Stimulated activated CD8-positive, alpha-beta memory T cell treated with anti-CD3 and anti-CD28 coated beads, Interleukin-7, amount 100 ng/mL, for 24 hours (primary cell): ENCODE measurements at regions not wholly inside any gene's neighbourhood (a gene's known extent, or its start where the extent isn't known, plus 50 kb on each side); places are given as distances from the start of the nearest gene placed in this dataset.
A peak's percentile ranks its signal among the peaks of the same experiment; 100 is the strongest.
"Not testable (repeated sequence)": the region's sequence is repeated elsewhere in the genome, so short reads cannot be mapped to it uniquely, and the experiment has no call there.

Source experiments
- DNase-seq: peaks from one replicate; pipeline ENCODE4 v3.0.0-alpha.2; 2020; ENCODE audit warnings: low read depth

DNA sequence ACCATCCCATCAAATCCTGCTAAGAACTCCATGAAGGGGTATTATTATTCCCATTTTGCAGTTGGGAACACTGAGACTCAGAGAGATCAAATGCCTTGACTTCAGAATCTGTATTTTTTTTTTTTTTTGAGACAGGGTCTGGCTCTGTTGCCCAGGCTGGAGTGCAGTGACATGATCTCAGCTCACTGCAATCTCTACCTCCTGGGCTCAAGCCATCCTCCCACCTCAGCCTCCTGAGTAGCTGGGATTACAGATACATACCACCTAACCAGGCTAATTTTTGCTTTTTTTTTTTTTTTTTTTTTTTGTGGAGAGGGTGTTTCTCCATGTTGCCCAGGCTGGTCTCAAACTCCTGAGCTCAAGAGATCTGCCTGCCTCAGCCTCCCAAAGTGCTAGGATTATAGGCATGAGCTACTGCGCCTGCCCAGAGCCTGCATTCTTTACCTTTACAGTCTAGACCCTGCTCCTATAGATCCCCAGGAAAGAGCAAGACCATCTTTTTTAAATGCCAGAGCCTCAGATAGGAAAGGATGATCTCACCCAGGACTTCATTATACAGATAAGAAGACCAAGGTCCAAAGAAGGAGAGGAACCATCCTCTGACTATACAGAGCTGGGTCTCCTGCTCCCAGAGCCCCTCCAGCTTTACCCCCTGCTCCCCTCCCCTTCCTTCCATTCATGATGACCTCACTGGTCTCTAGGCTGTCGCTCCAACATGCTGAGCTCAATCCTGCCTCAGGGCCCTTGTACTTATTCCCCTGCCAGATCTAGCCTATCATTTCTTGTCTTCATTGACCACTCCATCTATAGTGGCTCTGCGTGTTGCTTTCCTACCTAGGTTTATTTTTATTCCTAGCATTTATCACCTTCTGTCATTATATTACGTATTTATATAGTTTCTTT, 138.6 kb downstream of the CEBPB start:
- no peak for DNase-seq

DNA sequence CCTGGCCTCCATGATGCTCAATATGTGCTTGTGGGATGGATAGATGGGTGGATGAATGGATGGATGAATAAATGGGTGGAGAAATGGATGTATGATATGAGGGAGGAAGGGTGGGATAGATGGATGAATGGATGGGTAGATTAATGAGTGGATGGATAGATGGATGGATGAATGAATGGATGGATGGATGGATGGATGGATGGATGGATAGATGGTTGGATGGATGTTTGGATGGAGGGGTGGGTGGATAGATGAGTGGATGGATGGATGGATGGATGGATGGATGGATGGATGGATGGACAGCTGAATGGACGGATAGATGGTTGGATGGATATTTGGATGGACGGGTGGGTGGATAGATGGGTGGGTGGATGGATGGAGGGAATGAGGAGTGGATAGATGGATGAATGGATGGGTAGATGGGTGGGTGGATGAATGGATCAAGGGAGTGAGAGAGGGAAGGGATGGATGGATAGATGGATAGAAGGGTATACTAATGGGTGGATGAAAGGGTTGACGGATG, 139.4 kb downstream of the CEBPB start:
- DNase-seq = no peak

DNA sequence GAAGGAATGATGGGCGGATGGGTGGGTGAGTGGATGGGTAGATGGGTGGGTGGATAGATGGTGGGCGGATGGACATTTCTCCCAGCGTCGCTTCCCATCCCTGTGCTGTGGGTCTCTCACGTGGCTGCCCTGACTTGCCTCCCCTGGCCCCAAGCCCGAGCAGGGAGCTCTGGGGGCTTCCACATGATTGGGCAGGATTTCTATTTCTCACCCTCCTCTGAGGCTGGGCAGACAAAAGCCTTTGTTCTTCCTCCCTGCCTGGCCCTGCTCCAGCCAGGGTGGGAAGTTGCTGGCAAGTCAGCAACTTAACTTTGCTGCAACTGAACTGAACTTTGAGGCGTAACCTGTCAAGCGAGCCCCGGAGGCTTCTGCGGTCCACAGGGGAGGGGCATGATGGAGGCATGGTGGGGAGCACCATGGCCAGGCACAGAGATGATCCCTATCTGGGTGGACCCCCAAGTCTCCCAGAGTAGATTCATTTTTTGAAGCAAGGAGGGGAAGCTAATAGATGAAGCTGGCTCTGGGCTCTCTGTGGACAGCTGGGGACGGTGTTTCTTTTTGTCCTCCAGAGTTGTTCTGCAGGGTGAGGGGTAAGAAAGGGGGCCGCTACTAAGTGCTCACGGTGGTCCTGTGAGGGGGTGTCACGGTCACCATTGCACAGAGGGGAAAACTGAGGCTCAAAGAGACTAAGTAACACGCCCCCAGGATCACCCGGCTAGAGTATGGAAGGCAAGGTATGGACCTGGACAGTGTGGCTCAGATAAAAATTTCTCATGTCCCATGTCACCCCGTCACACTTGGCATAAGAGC, 140.1 kb downstream of the CEBPB start:
- no peak for DNase-seq

DNA sequence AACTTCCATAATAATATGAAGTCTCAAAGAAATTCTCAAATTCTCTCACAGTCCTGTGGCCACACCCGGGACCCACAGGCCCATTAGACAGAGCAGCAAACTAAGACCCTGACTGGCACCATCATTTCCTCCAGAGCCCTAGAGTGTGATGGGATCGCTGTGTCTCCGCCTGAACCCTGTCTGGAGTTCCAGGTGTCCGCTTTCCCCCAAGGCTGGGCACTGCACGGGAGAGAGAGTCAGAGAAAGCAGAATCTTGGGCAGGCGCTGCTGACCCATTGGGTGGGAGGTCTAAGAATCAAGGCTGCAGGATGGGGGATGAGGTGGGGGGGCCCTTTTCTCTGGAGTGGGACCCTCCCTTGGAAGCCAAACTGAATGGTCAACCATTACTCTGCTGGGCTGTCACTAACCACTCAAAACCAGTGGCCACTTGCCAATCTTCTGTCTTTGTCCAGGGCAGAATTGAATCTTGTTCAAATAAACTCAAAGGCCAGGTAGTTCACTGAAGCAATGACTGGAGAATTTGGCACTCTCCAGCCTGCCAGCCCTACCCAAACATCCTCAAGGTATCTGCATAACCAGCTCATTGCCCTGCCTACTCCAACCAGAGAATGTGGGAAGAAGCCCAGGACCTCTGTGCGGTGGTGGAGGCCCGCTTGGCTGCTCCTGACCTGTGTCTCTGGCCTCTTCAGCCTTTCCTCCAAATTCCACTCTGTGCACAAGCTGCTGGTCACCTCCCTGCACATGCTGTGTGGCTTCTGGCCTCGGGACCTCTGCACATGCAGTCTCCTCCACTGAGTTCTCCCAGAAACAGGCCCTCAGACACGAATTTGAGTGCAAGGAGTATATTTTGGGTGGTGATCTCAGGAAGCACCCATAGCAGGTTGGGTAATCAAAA, 141.1 kb downstream of the CEBPB start:
- no peak for DNase-seq

DNA sequence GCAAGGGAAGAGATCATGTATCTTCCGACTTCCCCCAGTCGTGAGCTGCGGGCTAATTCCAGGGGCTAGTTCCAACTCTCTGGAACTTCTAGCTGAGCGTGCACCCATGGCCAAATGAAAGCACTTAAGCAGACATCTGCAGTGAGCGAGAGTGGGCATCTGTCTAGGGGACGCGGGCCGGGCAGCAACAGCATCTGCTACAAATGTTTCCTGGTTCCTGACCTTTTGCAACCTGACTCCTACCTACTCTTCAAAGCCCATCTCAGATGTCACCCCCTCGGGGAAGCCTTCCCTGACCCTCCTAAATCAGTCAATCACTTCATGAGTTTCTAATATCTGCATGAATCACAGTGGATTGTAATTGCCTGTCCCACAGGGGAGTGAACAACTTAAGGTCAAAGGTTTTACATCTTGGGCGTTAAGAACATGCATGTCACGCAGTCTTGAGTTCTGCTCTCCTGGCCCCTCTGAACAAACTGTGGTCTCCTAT, 141.9 kb downstream of the CEBPB start:
- no peak for DNase-seq

DNA sequence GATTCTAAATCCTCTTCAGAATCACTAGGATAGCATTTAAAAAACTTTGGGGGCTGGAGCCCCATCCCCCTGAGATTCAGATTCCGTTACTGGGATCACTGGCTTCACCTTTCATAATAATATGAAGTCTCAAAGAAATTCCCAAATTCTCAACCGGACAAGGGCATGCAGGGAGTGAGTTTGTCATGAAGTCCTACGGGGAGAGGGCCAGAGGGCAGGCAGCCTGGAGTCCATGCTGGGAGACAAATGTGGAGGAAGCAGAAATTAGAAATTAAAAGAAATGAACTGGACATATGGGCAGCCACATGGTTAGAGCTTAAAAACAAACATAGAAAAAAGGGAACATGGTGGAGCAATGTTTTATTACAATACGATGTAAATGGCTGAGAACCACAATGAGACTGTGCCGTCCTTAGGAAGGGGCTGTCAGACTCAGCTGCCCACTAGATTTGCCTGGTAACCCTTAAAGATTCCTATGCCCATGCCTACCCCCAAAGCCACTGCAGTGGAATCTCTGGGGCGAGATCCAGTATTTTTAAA, 142.6 kb downstream of the CEBPB start:
- DNase-seq = no peak

DNA sequence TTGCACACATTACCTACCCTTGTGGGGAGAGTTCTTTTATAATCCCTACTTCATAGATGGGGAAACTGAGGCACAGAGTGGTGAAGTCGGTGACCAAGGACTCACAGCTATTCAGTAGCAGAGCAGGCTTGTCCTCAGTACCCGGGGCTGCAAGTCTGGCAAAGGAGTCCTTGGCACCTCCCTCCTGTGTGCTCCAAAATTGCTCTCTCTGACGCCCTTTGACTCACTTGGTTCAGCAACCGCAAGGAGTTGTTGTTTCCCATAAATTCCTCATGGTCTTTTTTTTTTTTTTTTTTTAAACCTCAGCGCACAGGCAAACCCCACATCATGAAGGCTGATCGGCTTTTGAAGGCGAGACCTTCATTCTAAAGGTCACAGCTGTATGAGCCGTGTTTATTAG, 143.2 kb downstream of the CEBPB start:
- DNase-seq = no peak

DNA sequence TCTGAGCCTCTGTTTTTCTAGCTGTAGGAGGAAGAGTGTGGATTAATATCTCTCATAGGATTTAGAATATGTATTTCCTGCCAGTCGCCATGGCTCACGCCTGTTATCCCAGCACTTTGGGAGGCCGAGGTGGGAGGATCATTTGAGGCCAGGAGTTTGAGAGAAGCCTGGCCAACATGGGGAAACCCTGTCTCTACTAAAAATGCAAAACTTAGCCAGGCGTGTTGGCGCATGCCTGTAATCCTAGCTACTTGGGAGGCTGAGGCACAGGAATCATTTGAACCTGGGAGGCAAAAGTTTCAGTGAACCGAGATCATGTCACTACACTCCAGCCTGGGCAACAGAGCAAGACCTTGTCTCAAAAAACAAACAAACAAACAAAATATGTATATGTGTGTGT, 143.9 kb downstream of the CEBPB start:
- not testable (repeated sequence) for DNase-seq

DNA sequence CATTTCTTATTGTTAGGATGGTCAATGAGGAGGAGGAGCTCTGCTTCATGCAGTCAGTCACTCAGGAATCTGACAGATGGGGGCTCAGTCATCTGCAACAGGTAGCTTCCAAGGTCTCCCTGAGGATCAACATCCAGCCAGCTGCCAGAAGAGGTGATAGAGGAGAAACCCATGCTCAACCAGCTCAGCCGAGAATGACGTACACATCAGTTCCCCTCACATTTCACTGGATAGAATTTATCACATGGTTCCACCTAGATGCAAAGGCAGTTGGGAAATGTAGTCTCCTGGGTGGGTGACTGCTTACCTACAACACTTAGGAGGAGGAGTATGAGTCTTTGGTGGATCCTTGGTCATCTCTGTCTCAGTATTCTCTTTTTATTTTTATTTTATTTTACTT, 144.5 kb downstream of the CEBPB start:
- DNase-seq = no peak

DNA sequence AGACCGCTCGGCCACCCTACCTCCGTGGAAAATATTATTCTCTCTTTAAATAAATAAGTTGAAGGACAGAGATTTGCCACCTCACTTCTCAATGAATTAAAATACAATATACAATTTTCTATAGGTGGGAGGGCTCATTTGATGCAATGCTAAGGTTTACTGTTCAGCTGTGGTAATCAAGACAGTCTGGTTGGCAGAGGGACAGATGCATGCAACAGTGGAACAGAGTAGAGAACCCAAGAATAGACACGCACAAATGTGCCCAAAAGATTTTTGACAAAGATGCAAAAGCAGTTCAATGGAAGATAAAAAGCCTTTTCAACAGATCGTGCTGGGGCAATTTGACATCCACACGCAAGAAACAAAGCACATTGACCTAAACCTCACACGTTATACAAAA, 145.2 kb downstream of the CEBPB start:
- no peak for DNase-seq

DNA sequence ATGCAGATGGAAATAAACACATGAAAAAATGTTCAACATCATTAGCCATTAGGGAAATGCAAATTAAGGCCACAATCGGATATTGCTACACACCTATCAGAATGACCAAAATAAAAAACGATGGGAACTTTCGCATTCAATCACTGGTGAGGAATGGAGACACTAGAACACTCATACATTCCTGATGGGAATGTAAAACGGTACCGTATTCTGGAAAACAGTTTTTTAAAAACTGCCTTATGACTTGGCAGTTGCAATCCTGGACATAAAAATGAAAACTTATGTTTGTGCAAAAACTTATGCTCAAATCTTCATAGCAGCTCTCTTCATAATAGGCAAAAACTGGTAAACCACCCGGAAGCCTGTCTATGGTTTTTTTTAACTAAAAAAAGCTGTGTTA, 146.0 kb downstream of the CEBPB start:
- DNase-seq = no peak

DNA sequence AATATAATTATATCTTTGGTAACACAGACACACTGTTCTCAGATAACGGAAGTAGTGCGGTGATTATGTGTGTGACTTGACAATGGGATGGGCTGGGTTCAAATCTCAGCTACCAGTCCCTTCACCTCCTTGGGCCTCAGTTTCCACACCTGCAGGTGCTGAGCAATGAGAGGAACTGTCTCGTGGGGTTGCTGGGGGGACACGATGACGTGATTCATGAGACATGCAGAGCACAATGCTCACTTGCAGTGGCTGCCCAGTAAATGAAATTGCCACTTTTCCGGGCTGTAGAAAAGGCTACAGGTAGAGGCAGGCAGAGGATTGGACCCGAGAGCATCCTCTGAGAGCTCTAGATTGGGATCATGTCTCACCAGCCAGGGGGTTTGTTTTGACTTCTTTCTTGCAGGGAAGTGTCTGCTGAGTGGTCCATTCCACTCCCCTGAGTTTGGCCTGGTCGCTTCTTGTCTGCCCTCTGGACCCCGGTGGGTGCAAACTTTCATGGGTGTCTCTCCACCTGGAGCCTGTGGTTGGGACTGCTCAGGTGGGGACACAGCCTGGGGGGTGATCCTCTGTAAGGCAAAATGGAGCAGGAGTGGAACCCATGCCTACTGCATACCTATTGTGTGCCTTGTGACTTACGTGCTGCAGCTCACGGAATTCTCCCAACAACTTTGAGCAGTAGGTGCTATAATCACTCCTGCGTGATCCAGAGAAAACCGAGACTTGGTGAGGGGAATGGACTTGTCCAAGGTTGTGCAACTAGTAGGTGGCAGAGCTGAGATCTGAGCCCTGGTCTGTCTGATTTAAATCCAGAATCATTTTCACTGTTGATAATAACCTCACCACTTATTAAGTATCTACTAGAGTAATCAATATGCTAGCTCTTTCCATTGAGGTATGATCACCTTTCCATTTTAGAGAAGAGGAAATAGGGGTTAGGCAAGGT, 147.2 kb downstream of the CEBPB start:
- DNase-seq = no peak

DNA sequence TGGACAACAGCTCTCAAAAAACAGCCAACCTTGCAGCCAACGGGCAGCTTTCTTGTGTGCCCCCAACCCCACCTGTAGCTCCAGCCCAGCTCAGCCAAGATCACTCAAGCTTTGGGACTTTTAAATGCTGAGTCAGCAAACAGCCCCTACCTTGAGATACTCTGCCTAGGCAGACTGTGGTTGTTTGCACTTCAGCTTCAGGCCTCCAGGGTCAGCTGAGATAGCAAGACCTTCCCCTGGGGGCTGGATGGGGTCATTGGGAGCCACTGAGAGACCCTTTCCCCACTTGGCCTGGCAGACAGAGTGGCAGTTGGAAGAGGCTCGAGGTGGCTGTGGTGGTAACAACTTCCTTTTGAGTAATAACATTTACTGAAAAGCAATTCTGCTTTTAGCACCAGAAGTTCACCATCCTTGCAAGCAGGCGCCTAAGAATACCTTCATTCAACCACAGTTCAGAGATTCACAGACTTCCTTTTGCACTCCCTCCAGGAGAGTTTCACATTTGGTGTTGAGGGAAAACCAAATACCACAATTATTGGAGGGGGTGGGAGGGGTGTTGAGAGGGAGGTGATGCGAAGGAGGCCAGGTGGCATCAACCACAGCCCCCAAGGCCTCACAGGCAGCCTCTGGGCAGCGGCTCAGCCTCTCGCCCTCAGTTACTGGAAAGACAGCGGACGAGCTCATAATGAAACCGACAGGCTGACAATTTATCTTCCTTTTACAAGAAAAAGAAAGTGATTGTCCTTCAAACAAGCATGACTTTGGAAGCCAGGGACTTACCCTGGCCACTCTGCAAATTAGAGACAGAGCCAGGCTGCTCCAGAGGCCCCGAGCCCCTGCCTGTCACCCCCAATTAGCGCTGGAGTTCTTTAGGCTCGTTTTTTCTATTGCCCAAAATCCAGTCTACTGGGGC, 148.1 kb downstream of the CEBPB start:
- DNase-seq = peak; percentile 33

DNA sequence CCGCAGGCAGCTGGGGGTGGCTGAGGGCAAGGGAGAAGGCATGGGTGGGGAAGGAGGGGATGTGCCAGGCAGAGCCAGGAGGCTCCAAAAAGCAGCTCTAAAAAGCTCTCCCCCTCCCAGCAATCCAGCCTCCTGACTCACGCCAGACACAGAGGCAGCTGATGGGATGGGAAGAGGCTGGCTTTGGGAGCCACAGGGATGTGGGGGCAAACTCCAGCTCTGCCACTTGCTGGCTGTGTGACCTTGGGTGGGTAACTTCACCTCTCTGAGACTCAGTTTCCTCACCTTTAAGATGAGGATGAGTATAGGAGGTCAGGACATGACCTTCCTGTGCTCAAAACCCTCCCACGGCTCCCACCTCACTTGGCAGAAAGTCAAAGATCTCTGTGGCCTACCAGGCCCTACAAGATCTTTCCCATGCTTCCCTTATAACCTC, 148.9 kb downstream of the CEBPB start:
- no peak for DNase-seq

DNA sequence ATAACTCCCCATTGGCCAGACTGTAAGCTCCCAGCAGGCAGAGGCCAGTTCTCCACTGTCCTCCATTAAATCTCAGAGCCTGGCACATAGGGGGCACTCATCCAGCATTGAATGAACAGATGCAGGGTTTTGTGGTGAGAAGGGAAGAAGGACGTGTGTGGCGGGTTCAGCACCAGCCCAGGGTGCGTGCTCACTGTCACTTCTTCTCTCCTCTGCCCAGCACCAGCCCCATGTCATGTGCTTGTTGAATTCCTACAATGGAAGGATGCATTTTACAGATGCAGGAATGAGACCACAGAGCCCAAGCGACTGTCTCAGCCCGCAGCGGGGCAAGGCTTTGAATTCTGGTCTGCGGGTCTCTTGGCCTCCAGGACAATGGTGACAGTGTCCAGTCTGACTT, 149.9 kb downstream of the CEBPB start:
- DNase-seq = no peak

DNA sequence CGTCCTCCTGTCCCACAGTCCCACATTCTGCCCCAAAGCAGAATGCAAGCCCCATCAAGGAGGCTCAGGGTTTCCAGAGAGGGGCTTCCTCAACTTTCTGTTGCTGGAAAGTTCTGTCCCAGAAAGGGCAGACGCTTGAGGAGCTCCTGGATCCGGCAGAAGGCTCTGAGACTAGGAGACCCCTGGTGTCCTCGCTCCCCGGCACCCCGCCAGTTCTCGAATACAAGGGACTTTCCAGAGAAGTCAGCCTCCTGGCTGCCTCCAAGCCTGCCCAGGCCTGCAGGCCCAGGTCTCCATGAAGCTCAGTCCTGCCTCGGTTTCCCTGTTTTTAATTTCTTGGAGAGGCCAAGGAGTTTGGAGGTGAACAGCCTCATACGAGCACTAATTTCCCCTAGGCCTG, 150.4 kb downstream of the CEBPB start:
- DNase-seq = no peak

DNA sequence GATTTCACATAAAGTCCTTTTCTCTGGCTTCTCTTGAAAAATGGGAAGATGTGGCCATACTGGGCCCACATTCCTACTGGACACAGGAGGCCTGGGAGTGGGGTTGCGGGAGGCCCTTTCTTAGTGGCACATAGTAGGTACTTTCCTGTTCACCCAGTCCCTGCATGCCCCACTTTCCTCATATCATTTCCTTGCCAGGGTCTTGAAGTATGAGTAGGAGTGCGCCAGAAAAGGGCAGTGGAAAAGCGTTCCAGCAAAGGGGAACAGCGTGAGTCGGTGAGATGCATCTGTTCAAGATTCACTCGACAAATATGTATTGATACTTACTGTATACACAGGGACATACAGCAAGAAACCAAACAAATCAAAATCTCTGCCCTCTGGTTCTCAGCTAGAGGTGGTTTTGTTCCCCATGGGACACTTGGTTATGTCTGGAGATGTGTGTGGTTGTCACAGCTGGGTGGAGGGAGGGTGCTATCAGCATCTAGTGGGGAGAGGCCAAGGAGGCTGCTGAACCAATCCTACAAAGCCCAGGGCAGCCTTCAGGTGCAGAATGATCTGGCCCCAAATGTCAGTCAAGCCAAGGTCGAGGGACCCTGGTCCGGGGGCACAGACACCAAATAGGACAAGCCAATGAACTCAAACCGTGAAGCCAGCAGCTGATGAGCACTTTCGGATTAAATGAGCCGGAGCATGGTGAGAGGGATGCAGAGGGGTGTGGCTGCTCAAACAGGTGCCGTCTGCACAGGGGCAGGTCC, 151.4 kb downstream of the CEBPB start:
- no peak for DNase-seq

DNA sequence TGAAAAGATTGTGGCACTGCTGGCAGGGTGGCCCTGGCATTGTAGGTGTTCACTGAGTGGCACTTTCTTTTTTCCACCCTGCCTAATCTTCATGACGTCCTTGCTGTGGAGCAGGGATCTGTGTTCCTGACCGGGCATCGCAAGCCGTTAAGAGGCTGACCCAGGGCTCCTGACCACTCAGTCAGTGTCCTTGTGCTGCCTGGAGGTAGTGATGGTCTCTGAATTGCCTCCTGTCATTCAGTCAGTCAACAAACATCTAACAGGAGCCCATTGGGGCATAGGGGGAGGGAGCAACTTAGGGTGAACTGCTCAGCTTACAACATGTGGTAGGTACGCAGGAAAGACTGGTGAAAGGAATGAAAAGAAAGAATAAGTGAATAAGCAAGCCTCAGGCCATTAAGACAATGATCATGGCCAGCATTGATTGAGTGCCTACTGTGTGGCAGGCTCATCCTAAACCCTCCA, 152.0 kb downstream of the CEBPB start:
- no peak for DNase-seq
